ENCODE measurements at regions not wholly inside any gene's neighbourhood (a gene's known extent, or its start where the extent isn't known, plus 50 kb on each side); places are given as distances from the start of the nearest gene placed in this dataset.

DNA sequence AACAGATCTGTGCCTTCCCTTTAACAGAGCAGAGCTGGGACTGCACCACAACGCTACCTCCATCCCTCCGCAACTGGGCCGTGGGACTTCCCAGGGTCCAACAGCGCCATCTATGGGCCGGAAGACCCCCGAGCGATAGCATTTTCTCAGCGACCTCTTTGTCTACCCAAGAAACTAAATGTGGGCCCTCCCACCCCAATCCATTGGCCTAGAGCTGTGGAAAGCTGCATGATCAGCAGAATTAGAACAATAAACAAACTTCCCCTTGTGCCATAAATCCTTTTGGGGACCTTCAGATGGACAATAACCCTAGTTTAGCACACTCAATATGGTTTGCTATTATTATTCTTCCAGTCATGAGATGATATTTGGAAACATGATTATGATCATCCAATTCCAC is 74.8 kb upstream of the NTRK3 start:
- no peak for ATAC-seq
- TF ChIP-seq ZNF565 (CRISPR knock-in tag; conservative IDR thresholded peaks at IDR 0.05; ENCODE audit: low read depth), result no peak
- no peak for TF ChIP-seq OSR1 (CRISPR knock-in tag; IDR thresholded peaks at IDR 0.05)
- TF ChIP-seq BACH2 (CRISPR knock-in tag; IDR thresholded peaks at IDR 0.05; ENCODE audit: borderline replicate concordance), result no peak
- TF ChIP-seq ZFP3 (CRISPR knock-in tag; IDR thresholded peaks at IDR 0.05), result no peak
- TF ChIP-seq ZNF70 (CRISPR knock-in tag; IDR thresholded peaks at IDR 0.05), result no peak
- no peak for TF ChIP-seq ZC3H10 (CRISPR knock-in tag; IDR thresholded peaks at IDR 0.05)
- TF ChIP-seq GLIS3 (CRISPR knock-in tag; IDR thresholded peaks at IDR 0.05), result no peak
- no peak for TF ChIP-seq CSDC2 (CRISPR knock-in tag; IDR thresholded peaks at IDR 0.05)
- no peak for TF ChIP-seq TCF4 (CRISPR knock-in tag; IDR thresholded peaks at IDR 0.05; ENCODE audit: borderline replicate concordance)
- TF ChIP-seq PPARA (CRISPR knock-in tag; IDR thresholded peaks at IDR 0.05; ENCODE audit: borderline replicate concordance), result no peak
- no peak for TF ChIP-seq ISL1 (CRISPR knock-in tag; IDR thresholded peaks at IDR 0.05)
- TF ChIP-seq ZFP30 (CRISPR knock-in tag; IDR thresholded peaks at IDR 0.05), result no peak
- TF ChIP-seq, protein P1, sequence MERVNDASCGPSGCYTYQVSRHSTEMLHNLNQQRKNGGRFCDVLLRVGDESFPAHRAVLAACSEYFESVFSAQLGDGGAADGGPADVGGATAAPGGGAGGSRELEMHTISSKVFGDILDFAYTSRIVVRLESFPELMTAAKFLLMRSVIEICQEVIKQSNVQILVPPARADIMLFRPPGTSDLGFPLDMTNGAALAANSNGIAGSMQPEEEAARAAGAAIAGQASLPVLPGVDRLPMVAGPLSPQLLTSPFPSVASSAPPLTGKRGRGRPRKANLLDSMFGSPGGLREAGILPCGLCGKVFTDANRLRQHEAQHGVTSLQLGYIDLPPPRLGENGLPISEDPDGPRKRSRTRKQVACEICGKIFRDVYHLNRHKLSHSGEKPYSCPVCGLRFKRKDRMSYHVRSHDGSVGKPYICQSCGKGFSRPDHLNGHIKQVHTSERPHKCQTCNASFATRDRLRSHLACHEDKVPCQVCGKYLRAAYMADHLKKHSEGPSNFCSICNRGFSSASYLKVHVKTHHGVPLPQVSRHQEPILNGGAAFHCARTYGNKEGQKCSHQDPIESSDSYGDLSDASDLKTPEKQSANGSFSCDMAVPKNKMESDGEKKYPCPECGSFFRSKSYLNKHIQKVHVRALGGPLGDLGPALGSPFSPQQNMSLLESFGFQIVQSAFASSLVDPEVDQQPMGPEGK (CRISPR knock-in tag; IDR thresholded peaks at IDR 0.05; ENCODE audit: borderline replicate concordance), result no peak

DNA sequence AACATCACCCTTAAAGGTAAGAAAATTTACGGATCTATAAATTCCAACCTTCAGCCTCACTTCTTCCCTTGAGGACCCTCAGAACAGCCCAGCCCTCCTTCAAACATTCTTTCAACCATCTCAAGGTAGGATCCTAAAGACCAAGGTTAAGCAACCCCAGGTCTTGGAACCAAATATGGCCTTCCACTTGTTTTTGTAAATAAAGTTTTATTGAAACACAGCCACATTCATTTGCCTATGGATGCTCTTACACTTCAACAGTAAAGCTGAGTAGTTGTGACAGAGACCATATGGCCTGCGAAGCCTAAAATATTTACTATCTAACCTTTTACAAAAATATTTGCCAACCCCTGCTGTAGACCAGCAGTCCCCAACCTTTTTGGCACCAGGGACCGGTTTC is 70.4 kb upstream of the NTRK3 start:
- no peak for ATAC-seq
- TF ChIP-seq PPARA (CRISPR knock-in tag; IDR thresholded peaks at IDR 0.05; ENCODE audit: borderline replicate concordance) (no peak), TOX (CRISPR knock-in tag; IDR thresholded peaks at IDR 0.05; ENCODE audit: borderline replicate concordance) (no peak), ZNF70 (CRISPR knock-in tag; IDR thresholded peaks at IDR 0.05) (no peak), RARB (CRISPR knock-in tag; IDR thresholded peaks at IDR 0.05) (no peak), TCF4 (CRISPR knock-in tag; IDR thresholded peaks at IDR 0.05; ENCODE audit: borderline replicate concordance) (no peak), ZNF8 (CRISPR knock-in tag; IDR thresholded peaks at IDR 0.05) (no peak), SNAI2 (CRISPR knock-in tag; IDR thresholded peaks at IDR 0.05) (no peak), ZNF565 (CRISPR knock-in tag; conservative IDR thresholded peaks at IDR 0.05; ENCODE audit: low read depth) (no peak), CSDC2 (CRISPR knock-in tag; IDR thresholded peaks at IDR 0.05) (no peak)
- TF ChIP-seq, protein P2, sequence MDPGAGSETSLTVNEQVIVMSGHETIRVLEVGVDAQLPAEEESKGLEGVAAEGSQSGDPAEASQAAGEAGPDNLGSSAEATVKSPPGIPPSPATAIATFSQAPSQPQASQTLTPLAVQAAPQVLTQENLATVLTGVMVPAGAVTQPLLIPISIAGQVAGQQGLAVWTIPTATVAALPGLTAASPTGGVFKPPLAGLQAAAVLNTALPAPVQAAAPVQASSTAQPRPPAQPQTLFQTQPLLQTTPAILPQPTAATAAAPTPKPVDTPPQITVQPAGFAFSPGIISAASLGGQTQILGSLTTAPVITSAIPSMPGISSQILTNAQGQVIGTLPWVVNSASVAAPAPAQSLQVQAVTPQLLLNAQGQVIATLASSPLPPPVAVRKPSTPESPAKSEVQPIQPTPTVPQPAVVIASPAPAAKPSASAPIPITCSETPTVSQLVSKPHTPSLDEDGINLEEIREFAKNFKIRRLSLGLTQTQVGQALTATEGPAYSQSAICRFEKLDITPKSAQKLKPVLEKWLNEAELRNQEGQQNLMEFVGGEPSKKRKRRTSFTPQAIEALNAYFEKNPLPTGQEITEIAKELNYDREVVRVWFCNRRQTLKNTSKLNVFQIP (CRISPR knock-in tag; IDR thresholded peaks at IDR 0.05; ENCODE audit: borderline replicate concordance, low read depth), result no peak

DNA sequence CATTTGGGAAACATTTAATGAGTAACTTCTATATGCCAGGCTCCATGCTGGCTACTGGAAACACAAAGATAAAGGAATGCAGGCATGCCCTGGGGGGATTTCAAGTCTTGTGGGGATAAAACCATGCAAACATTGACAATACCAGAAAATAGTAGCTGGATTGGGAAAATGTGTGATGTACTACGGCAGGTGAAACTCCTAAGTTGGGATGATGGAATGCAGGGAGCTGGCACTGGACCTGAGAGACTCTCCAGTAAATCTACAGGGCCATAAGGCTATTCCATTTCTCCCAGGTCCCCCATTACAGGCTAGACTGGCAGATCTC is 68.2 kb upstream of the NTRK3 start:
- ATAC-seq, result no peak
- TF ChIP-seq ESRRG (CRISPR knock-in tag; IDR thresholded peaks at IDR 0.05), result no peak
- TF ChIP-seq OSR1 (CRISPR knock-in tag; IDR thresholded peaks at IDR 0.05), result no peak
- TF ChIP-seq ZFP3 (CRISPR knock-in tag; IDR thresholded peaks at IDR 0.05), result no peak

DNA sequence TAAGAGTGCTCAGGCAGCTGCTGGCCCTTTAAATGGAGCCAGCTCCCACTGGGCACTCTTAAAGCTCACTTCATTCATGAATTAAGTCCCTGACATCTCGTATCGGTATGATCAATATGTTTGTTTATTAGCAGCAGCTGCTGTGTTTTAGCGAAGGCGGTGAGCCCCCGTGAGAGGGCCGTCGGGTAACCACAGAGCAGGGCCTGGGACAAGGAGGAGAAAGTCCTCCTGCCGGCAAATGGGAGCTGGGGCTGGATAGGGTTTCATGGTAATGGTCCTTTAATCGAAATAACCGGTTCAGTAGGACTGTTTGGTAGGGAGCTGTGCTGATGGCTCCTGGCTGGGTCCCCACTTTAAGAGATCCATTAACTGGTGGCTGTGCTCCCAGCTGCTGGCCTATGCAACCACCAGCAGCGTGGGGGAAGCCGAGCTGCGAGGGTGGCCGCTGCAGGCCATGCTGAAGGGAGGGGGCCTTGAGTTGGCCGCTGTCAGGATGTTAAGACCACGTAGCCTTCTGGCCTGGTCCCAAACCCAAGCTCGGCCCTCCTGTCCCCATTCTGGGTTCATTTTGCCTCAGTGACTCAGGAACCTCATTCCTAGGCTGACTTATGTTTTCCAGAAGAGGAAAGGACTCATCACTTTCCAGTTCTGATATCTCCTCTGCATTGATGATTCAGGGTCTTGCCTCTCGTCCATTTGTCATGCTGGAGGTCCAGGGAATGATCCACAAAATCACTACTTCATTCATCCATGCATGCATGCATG is 67.6 kb upstream of the NTRK3 start:
- no peak for ATAC-seq
- TF ChIP-seq ISL1 (CRISPR knock-in tag; IDR thresholded peaks at IDR 0.05), result no peak
- no peak for TF ChIP-seq OSR1 (CRISPR knock-in tag; IDR thresholded peaks at IDR 0.05)
- TF ChIP-seq PPARA (CRISPR knock-in tag; IDR thresholded peaks at IDR 0.05; ENCODE audit: borderline replicate concordance), result no peak
- no peak for TF ChIP-seq ZNF8 (CRISPR knock-in tag; IDR thresholded peaks at IDR 0.05)
- TF ChIP-seq, protein P1 (CRISPR knock-in tag; IDR thresholded peaks at IDR 0.05; ENCODE audit: borderline replicate concordance), result no peak
- TF ChIP-seq ZFP3 (CRISPR knock-in tag; IDR thresholded peaks at IDR 0.05), result no peak
- TF ChIP-seq ARNTL (CRISPR knock-in tag; IDR thresholded peaks at IDR 0.05; ENCODE audit: borderline replicate concordance, low read depth), result no peak
- no peak for TF ChIP-seq TOX (CRISPR knock-in tag; IDR thresholded peaks at IDR 0.05; ENCODE audit: borderline replicate concordance)
- TF ChIP-seq ZFP30 (CRISPR knock-in tag; IDR thresholded peaks at IDR 0.05), result no peak
- TF ChIP-seq ZNF70 (CRISPR knock-in tag; IDR thresholded peaks at IDR 0.05), result no peak
- TF ChIP-seq SNAI2 (CRISPR knock-in tag; IDR thresholded peaks at IDR 0.05), result no peak
- TF ChIP-seq CSDC2 (CRISPR knock-in tag; IDR thresholded peaks at IDR 0.05), result no peak
- TF ChIP-seq TCF4 (CRISPR knock-in tag; IDR thresholded peaks at IDR 0.05; ENCODE audit: borderline replicate concordance), result no peak
- no peak for TF ChIP-seq ZNF565 (CRISPR knock-in tag; conservative IDR thresholded peaks at IDR 0.05; ENCODE audit: low read depth)
- TF ChIP-seq, protein P3, sequence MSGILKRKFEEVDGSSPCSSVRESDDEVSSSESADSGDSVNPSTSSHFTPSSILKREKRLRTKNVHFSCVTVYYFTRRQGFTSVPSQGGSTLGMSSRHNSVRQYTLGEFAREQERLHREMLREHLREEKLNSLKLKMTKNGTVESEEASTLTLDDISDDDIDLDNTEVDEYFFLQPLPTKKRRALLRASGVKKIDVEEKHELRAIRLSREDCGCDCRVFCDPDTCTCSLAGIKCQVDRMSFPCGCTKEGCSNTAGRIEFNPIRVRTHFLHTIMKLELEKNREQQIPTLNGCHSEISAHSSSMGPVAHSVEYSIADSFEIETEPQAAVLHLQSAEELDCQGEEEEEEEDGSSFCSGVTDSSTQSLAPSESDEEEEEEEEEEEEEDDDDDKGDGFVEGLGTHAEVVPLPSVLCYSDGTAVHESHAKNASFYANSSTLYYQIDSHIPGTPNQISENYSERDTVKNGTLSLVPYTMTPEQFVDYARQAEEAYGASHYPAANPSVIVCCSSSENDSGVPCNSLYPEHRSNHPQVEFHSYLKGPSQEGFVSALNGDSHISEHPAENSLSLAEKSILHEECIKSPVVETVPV (CRISPR knock-in tag; IDR thresholded peaks at IDR 0.05), result no peak
- TF ChIP-seq RARB (CRISPR knock-in tag; IDR thresholded peaks at IDR 0.05), result no peak

Measured in SK-N-SH treated with all-trans-retinoic acid at 6 μM for 48 hours (cell line).